Stimulated activated CD8-positive, alpha-beta memory T cell treated with anti-CD3 and anti-CD28 coated beads, Interleukin-15, amount 100 ng/mL, for 48 hours (primary cell): ENCODE measurements at regions not wholly inside any gene's neighbourhood (a gene's known extent, or its start where the extent isn't known, plus 50 kb on each side); places are given as distances from the start of the nearest gene placed in this dataset.
"Not testable (repeated sequence)": the region's sequence is repeated elsewhere in the genome, so short reads cannot be mapped to it uniquely, and the experiment has no call there.

Source experiments
- DNase-seq, 2 donors: peaks; one replicate each; pipeline ENCODE4 v3.0.0-alpha.2; 2020; ENCODE audit warnings: low read depth in 2 of 2

- no peak for DNase-seq
Measured at GRCh38 chr12:90209029-90209428, 500.4 kb upstream of the ATP2B1 start.

GRCh38 chr12:90208379-90208778, 499.7 kb upstream of the ATP2B1 start:
- DNase-seq = not testable (repeated sequence)

GRCh38 chr12:90207799-90208198, 499.2 kb upstream of the ATP2B1 start:
- DNase-seq = no peak

- no peak for DNase-seq
Measured at GRCh38 chr12:90205165-90205564, 496.5 kb upstream of the ATP2B1 start.

- no peak for DNase-seq
Measured at GRCh38 chr12:90203556-90203955, 494.9 kb upstream of the ATP2B1 start.

GRCh38 chr12:90199006-90199405, 490.4 kb upstream of the ATP2B1 start:
- DNase-seq = no peak

GRCh38 chr12:90193500-90193899, 484.9 kb upstream of the ATP2B1 start:
- DNase-seq = no peak

- no peak for DNase-seq
Measured at GRCh38 chr12:90188857-90189256, 480.2 kb upstream of the ATP2B1 start.

- no peak for DNase-seq
Measured at GRCh38 chr12:90183201-90183600, 474.6 kb upstream of the ATP2B1 start.

GRCh38 chr12:90181216-90181615, 472.6 kb upstream of the ATP2B1 start:
- no peak for DNase-seq

GRCh38 chr12:90174956-90175355, 466.3 kb upstream of the ATP2B1 start:
- no peak for DNase-seq

- peak in 1 of 2 donors; percentile 14 for DNase-seq
Measured at GRCh38 chr12:90174198-90174510, 465.5 kb upstream of the ATP2B1 start.

- DNase-seq = no peak
Measured at GRCh38 chr12:90173499-90174197, 465.0 kb upstream of the ATP2B1 start.

GRCh38 chr12:90172524-90172923, 463.9 kb upstream of the ATP2B1 start:
- no peak for DNase-seq

GRCh38 chr12:90170740-90171139, 462.1 kb upstream of the ATP2B1 start:
- no peak for DNase-seq

GRCh38 chr12:90167518-90168208, 459.0 kb upstream of the ATP2B1 start:
- no peak for DNase-seq

GRCh38 chr12:90166671-90167070, 458.0 kb upstream of the ATP2B1 start:
- no peak for DNase-seq

- no peak for DNase-seq
Measured at GRCh38 chr12:90166012-90166411, 457.4 kb upstream of the ATP2B1 start.

GRCh38 chr12:90163975-90164374, 455.3 kb upstream of the ATP2B1 start:
- DNase-seq = no peak

- DNase-seq = no peak
Measured at GRCh38 chr12:90153827-90154226, 445.2 kb upstream of the ATP2B1 start.

- no peak for DNase-seq
Measured at GRCh38 chr12:90152897-90153624, 444.4 kb upstream of the ATP2B1 start.

GRCh38 chr12:90151491-90152015, 442.9 kb upstream of the ATP2B1 start:
- DNase-seq = no peak

- DNase-seq = no peak
Measured at GRCh38 chr12:90149453-90149852, 440.8 kb upstream of the ATP2B1 start.
